H9 (cell line): ENCODE measurements at regions not wholly inside any gene's neighbourhood (a gene's known extent, or its start where the extent isn't known, plus 50 kb on each side); places are given as distances from the start of the nearest gene placed in this dataset.

ENCODE experiments used
- DNase-seq: peaks from one replicate; pipeline ENCODE4 v3.0.0-alpha.2; 2017
- H2AFZ ChIP-seq: one replicate; pipeline ENCODE4 v1.6.1; 2013; ENCODE audit warnings: mild to moderate bottlenecking, low read length, control low read depth, moderate library complexity
- H2AK5ac ChIP-seq: 2 replicates; pipeline ENCODE4 v1.6.1; 2013; ENCODE audit warnings: low read length, control low read depth, mixed read lengths; ENCODE audit not compliant: insufficient read length
- H2BK120ac ChIP-seq: one replicate; pipeline ENCODE4 v1.6.1; 2013; ENCODE audit warnings: low read depth, mild to moderate bottlenecking, low read length, control low read depth, inconsistent platforms; ENCODE audit not compliant: poor library complexity, severe bottlenecking
- H2BK12ac ChIP-seq: 2 replicates; pipeline ENCODE4 v1.6.1; 2013; ENCODE audit warnings: low read length, control low read depth, mixed read lengths, low read depth; ENCODE audit not compliant: insufficient read length
- H2BK15ac ChIP-seq: 2 replicates; pipeline ENCODE4 v1.6.1; 2013; ENCODE audit warnings: low read depth, low read length, control low read depth
- H2BK20ac ChIP-seq: one replicate; pipeline ENCODE4 v1.6.1; 2013; ENCODE audit warnings: low read depth, mild to moderate bottlenecking, low read length, control low read depth, inconsistent platforms; ENCODE audit not compliant: poor library complexity, severe bottlenecking
- H2BK5ac ChIP-seq: 2 replicates; pipeline ENCODE4 v1.6.1; 2013; ENCODE audit warnings: low read length, control low read depth, mixed read lengths; ENCODE audit not compliant: insufficient read length
- H3K14ac ChIP-seq: 2 replicates; pipeline ENCODE4 v1.6.1; 2013; ENCODE audit warnings: low read length, control low read depth; ENCODE audit not compliant: insufficient read depth
- H3K18ac ChIP-seq: 2 replicates; pipeline ENCODE4 v1.6.1; 2013; ENCODE audit warnings: low read depth, mild to moderate bottlenecking, mixed read lengths, low read length, control low read depth; ENCODE audit not compliant: insufficient read length
- H3K23ac ChIP-seq: 2 replicates; pipeline ENCODE4 v1.6.1; 2013; ENCODE audit warnings: low read length, control low read depth, mixed read lengths, low read depth; ENCODE audit not compliant: insufficient read length
- H3K23me2 ChIP-seq: 2 replicates; pipeline ENCODE4 v1.6.1; 2013; ENCODE audit warnings: low read depth, mild to moderate bottlenecking, mixed read lengths, low read length, control low read depth; ENCODE audit not compliant: insufficient read length, poor library complexity, severe bottlenecking
- H3K27ac ChIP-seq: 2 replicates; pipeline ENCODE4 v1.5.1; 2013; ENCODE audit warnings: low read length, control low read depth, mixed read lengths, low read depth; ENCODE audit not compliant: insufficient read length
- H3K27me3 ChIP-seq: 2 replicates; pipeline ENCODE4 v1.6.1; 2013; ENCODE audit warnings: low read length, control low read depth, inconsistent platforms; ENCODE audit not compliant: insufficient read depth
- H3K4ac ChIP-seq: 2 replicates; pipeline ENCODE4 v1.6.1; 2013; ENCODE audit warnings: low read depth, mild to moderate bottlenecking, control low read depth, inconsistent platforms, low read length, moderate library complexity
- H3K4me1 ChIP-seq: 2 replicates; pipeline ENCODE4 v1.6.1; 2013; ENCODE audit warnings: low read length, control low read depth, inconsistent platforms; ENCODE audit not compliant: insufficient read depth
- H3K4me2 ChIP-seq: 2 replicates; pipeline ENCODE4 v1.6.1; 2013; ENCODE audit warnings: low read length, control low read depth, mixed read lengths; ENCODE audit not compliant: insufficient read length, insufficient read depth
- H3K56ac ChIP-seq: 2 replicates; pipeline ENCODE4 v1.6.1; 2013; ENCODE audit warnings: low read depth, mild to moderate bottlenecking, mixed read lengths, low read length, control low read depth; ENCODE audit not compliant: insufficient read length
- H3K79me1 ChIP-seq: 2 replicates; pipeline ENCODE4 v1.6.1; 2013; ENCODE audit warnings: low read depth, mild to moderate bottlenecking, moderate library complexity, low read length, control low read depth, inconsistent platforms; ENCODE audit not compliant: insufficient read depth, poor library complexity, severe bottlenecking
- H3K79me2 ChIP-seq: 2 replicates; pipeline ENCODE4 v1.6.1; 2013; ENCODE audit warnings: low read length, control low read depth, inconsistent platforms; ENCODE audit not compliant: insufficient read depth
- H3K9ac ChIP-seq: 2 replicates; pipeline ENCODE4 v1.6.1; 2013; ENCODE audit warnings: low read length, control low read depth, mixed read lengths; ENCODE audit not compliant: insufficient read length; ENCODE audit errors: extremely low read depth
- H3K9me3 ChIP-seq: one replicate; pipeline ENCODE4 v1.6.1; 2013; ENCODE audit warnings: low read depth, low read length, inconsistent platforms; ENCODE audit not compliant: control insufficient read depth
- H3T11ph ChIP-seq: one replicate; pipeline ENCODE4 v1.6.1; 2013; ENCODE audit warnings: mild to moderate bottlenecking, low read length, control low read depth, inconsistent platforms
- H4K20me1 ChIP-seq: one replicate; pipeline ENCODE4 v1.6.1; 2013; ENCODE audit not compliant: control insufficient read depth, insufficient read length, insufficient read depth
- H4K5ac ChIP-seq: 2 replicates; pipeline ENCODE4 v1.6.1; 2013; ENCODE audit warnings: low read depth, mild to moderate bottlenecking, mixed read lengths, low read length, control low read depth; ENCODE audit not compliant: insufficient read length
- H4K8ac ChIP-seq: replicated peaks from 2 replicates; pipeline ENCODE4 v1.6.1; 2013; ENCODE audit warnings: low read length, control low read depth, mixed read lengths, low read depth; ENCODE audit not compliant: insufficient read length
- H4K91ac ChIP-seq: 2 replicates; pipeline ENCODE4 v1.6.1; 2013; ENCODE audit warnings: low read depth, mild to moderate bottlenecking, moderate library complexity, mixed read lengths, low read length, control low read depth; ENCODE audit not compliant: insufficient read length
- H3K27ac Mint-ChIP-seq, 3 experiments: 2 replicates in 2 of 3; 3 replicates in 1 of 3; pipeline ENCODE4 v1.8.0; 2020 to 2021; ENCODE audit warnings: mixed read lengths in 3 of 3, mild to moderate bottlenecking in 1 of 3, moderate library complexity in 1 of 3
- H3K27me3 Mint-ChIP-seq: 2 replicates; pipeline ENCODE4 v1.8.0; 2021; ENCODE audit warnings: low read depth, mild to moderate bottlenecking, moderate library complexity, mixed read lengths
- H3K36me3 Mint-ChIP-seq, 3 experiments: 2 replicates in 2 of 3; 3 replicates in 1 of 3; pipeline ENCODE4 v1.8.0; 2020 to 2021; ENCODE audit warnings: low read depth in 3 of 3, mixed read lengths in 3 of 3; ENCODE audit not compliant: insufficient read depth in 1 of 3
- H3K4me1 Mint-ChIP-seq, 2 experiments: 2 replicates each; pipeline ENCODE4 v1.8.0; 2020; ENCODE audit warnings: mixed read lengths in 2 of 2
- H3K4me3 Mint-ChIP-seq, 2 experiments: 2 replicates in 1 of 2; 3 replicates in 1 of 2; pipeline ENCODE4 v1.8.0; 2020 to 2021; ENCODE audit warnings: mild to moderate bottlenecking in 2 of 2, mixed read lengths in 2 of 2, moderate library complexity in 1 of 2
- H3K9me3 Mint-ChIP-seq, 2 experiments: 2 replicates in 1 of 2; 3 replicates in 1 of 2; pipeline ENCODE4 v1.8.0; 2020; ENCODE audit warnings: mild to moderate bottlenecking in 2 of 2, mixed read lengths in 2 of 2, moderate library complexity in 1 of 2
- CTCF ChIP-seq: fragments of 200-600 bp; sonication (generic); conservative IDR thresholded peaks from 3 replicates; pipeline ENCODE4 v1.8.0; 2021; ENCODE audit warnings: antibody characterized with exemption, mild to moderate bottlenecking
- WGBS: extraction: QIAGEN DNeasy Blood & Tissue Kit; methylation state at CpG from one replicate; pipeline ENCODE4 v1.1.7; 2013; ENCODE audit warnings: missing lambda C conversion rate, low lambda C conversion rate, mixed read lengths; ENCODE audit not compliant: insufficient read length; ENCODE audit errors: extremely low coverage; 5-methylcytosine and 5-hydroxymethylcytosine counted together

- WGBS: no CpG with 5 or more reads among the region's 4 CpGs
- Histone ChIP-seq H2BK12ac (no peak overlapping the region), H3K27me3 (no peaks in the 10 kb centered on the region), H2BK120ac (no peak overlapping the region), H3K4me2 (no peak overlapping the region), H2AFZ (no peak overlapping the region), H2BK15ac (no peak overlapping the region), H3K9ac (no peak overlapping the region), H3K27ac (no peak overlapping the region), H3K9me3 (no peaks in the 10 kb centered on the region), H3K79me1 (no peaks in the 10 kb centered on the region), H3K23ac (no peak overlapping the region), H4K5ac (no peak overlapping the region), H3K23me2 (no peaks in the 10 kb centered on the region), H3K18ac (no peak overlapping the region), H2BK5ac (no peak overlapping the region), H4K8ac (no peak overlapping the region), H2BK20ac (no peak overlapping the region), H3K4ac (no peak overlapping the region), H3K56ac (no peak overlapping the region), H2AK5ac (no peak overlapping the region), H3K79me2 (no peaks in the 10 kb centered on the region), H3T11ph (no peak overlapping the region), H4K91ac (no peak overlapping the region), H3K14ac (no peak overlapping the region), H4K20me1 (no peaks in the 10 kb centered on the region), H3K4me1 (peaks cover 8% of the 10 kb centered on the region; the same call in 1 of the 2 replicates)
- peaks cover 18 to 19% of the 10 kb centered on the region in 2 experiments for H3K9me3 Mint-ChIP-seq
- DNase-seq: no peak
- no peak overlapping the region for H3K4me3 Mint-ChIP-seq
- H3K27me3 Mint-ChIP-seq: no peaks in the 10 kb centered on the region; the same call in 1 of the 2 replicates
- TF ChIP-seq CTCF: no peak
- H3K27ac Mint-ChIP-seq: no peak overlapping the region
- H3K36me3 Mint-ChIP-seq: peaks cover 5 to 15% (median 14%) of the 10 kb centered on the region in 3 experiments; a peak in 6 of 7 replicates
- peaks cover 33 to 34% of the 10 kb centered on the region in 2 experiments for H3K4me1 Mint-ChIP-seq
These were observed 384.2 kb downstream of the GRIN2B start for GRCh38 chr12:13597166-13597565.
